ENCODE measurements at regions not wholly inside any gene's neighbourhood (a gene's known extent, or its start where the extent isn't known, plus 50 kb on each side); places are given as distances from the start of the nearest gene placed in this dataset.
"Not testable (repeated sequence)": the region's sequence is repeated elsewhere in the genome, so short reads cannot be mapped to it uniquely, and the experiment has no call there.

GRCh38 chr12:90502070-90502469 is 452.9 kb downstream of the CCER1 start:
- DNase-seq (ENCODE audit: low read depth), result no peak

GRCh38 chr12:90501412-90501811 is 453.6 kb downstream of the CCER1 start:
- no peak for DNase-seq (ENCODE audit: low read depth)

GRCh38 chr12:90499795-90500194 is 455.2 kb downstream of the CCER1 start:
- DNase-seq (ENCODE audit: low read depth), result no peak

- no peak for DNase-seq (ENCODE audit: low read depth)
Observed at GRCh38 chr12:90497923-90498545, 456.9 kb downstream of the CCER1 start.

- DNase-seq (ENCODE audit: low read depth), result no peak
Observed at GRCh38 chr12:90490355-90490754, 464.6 kb downstream of the CCER1 start.

- DNase-seq (ENCODE audit: low read depth), result no peak
Observed at GRCh38 chr12:90489141-90489540, 465.8 kb downstream of the CCER1 start.

- DNase-seq (ENCODE audit: low read depth), result no peak
Observed at GRCh38 chr12:90485560-90485959, 469.4 kb downstream of the CCER1 start.

- DNase-seq (ENCODE audit: low read depth), result no peak
Observed at GRCh38 chr12:90484094-90484493, 470.9 kb downstream of the CCER1 start.

GRCh38 chr12:90481748-90482147 is 473.2 kb downstream of the CCER1 start:
- no peak for DNase-seq (ENCODE audit: low read depth)

- DNase-seq (ENCODE audit: low read depth), result no peak
Observed at GRCh38 chr12:90479237-90479636, 475.7 kb downstream of the CCER1 start.

- no peak for DNase-seq (ENCODE audit: low read depth)
Observed at GRCh38 chr12:90473831-90474230, 481.1 kb downstream of the CCER1 start.

- DNase-seq (ENCODE audit: low read depth), result no peak
Observed at GRCh38 chr12:90460681-90461080, 494.3 kb downstream of the CCER1 start.

GRCh38 chr12:90456248-90456647 is 498.7 kb downstream of the CCER1 start:
- DNase-seq (ENCODE audit: low read depth), result no peak

GRCh38 chr12:90455756-90456155 is 499.2 kb downstream of the CCER1 start:
- no peak for DNase-seq (ENCODE audit: low read depth)

GRCh38 chr12:90449611-90450010 is 505.4 kb downstream of the CCER1 start:
- DNase-seq (ENCODE audit: low read depth), result no peak

GRCh38 chr12:90443466-90443865 is 511.5 kb downstream of the CCER1 start:
- DNase-seq (ENCODE audit: low read depth), result not testable (repeated sequence)

- DNase-seq (ENCODE audit: low read depth), result no peak
Observed at GRCh38 chr12:90441431-90441830, 513.5 kb downstream of the CCER1 start.

- no peak for DNase-seq (ENCODE audit: low read depth)
Observed at GRCh38 chr12:90428881-90429280, 526.1 kb downstream of the CCER1 start.

GRCh38 chr12:90428465-90428864 is 526.5 kb downstream of the CCER1 start:
- DNase-seq (ENCODE audit: low read depth), result no peak

- no peak for DNase-seq (ENCODE audit: low read depth)
Observed at GRCh38 chr12:90423965-90424364, 531.0 kb downstream of the CCER1 start.

- DNase-seq (ENCODE audit: low read depth), result no peak
Observed at GRCh38 chr12:90410962-90411361, 544.0 kb downstream of the CCER1 start.

GRCh38 chr12:90407841-90408240 is 547.1 kb downstream of the CCER1 start:
- DNase-seq (ENCODE audit: low read depth), result no peak

- DNase-seq (ENCODE audit: low read depth), result no peak
Observed at GRCh38 chr12:90404071-90404470, 550.9 kb downstream of the CCER1 start.

GRCh38 chr12:90401185-90401584 is 553.8 kb downstream of the CCER1 start:
- no peak for DNase-seq (ENCODE audit: low read depth)

- DNase-seq (ENCODE audit: low read depth), result no peak
Observed at GRCh38 chr12:90399357-90399756, 555.6 kb downstream of the CCER1 start.
